ENCODE measurements at regions not wholly inside any gene's neighbourhood (a gene's known extent, or its start where the extent isn't known, plus 50 kb on each side); places are given as distances from the start of the nearest gene placed in this dataset.

GRCh38 chr4:128449251-128449650 lies 161.6 kb upstream of the PGRMC2 start:
- CTCF ChIA-PET: no interaction called here
- no peaks in the 10 kb centered on the region for H3K27me3 ChIP-seq (ENCODE audit: control insufficient read depth, insufficient read depth, low read length)
- H3K4me3 ChIP-seq (ENCODE audit: low read depth in 2 of 2, low read length in 2 of 2): no peak overlapping the region
- intact Hi-C loops (cut with micrococcal nuclease; ENCODE audit: unreplicated experiment) (no loop called here), in situ Hi-C loops (cut with HindIII; ENCODE audit: low pct_unique_long_range_greater_than_20kb, low sequenced_read_pairs) (no loop called here)
- POLR2A ChIA-PET: no interaction called here
- no peaks in the 10 kb centered on the region for H3K4me1 ChIP-seq (ENCODE audit: control insufficient read depth, insufficient read depth, low read length)
- no peak for ATAC-seq
- BruUV-seq (replicated peaks): no TSS peak
- H3K9me3 ChIP-seq (ENCODE audit: control insufficient read depth, insufficient read depth, low read depth, low read length): no peaks in the 10 kb centered on the region; the same call in 1 of the 2 replicates
- no peak for TF ChIP-seq POLR2AphosphoS5 (IDR thresholded peaks at IDR 0.05; ENCODE audit: low read depth, low read length)
- TF ChIP-seq TCF7L2 (IDR thresholded peaks at IDR 0.05; ENCODE audit: low read depth, low read length): no peak
- no peak for TF ChIP-seq SIN3A (IDR thresholded peaks at IDR 0.05; ENCODE audit: borderline replicate concordance, insufficient read depth, low read depth, low read length)
- no peak for TF ChIP-seq CTCF (IDR thresholded peaks at IDR 0.05)
- TF ChIP-seq REST (IDR thresholded peaks at IDR 0.05; ENCODE audit: insufficient read depth in 1 of 2, low read depth in 2 of 2, low read length in 1 of 2): no peak
- H3K27ac ChIP-seq (ENCODE audit: low read length): no peak overlapping the region
- no peak for DNase-seq (ENCODE audit: low read depth, low spot score)
- H3K36me3 ChIP-seq (ENCODE audit: control insufficient read depth, insufficient read depth, low read length): no peaks in the 10 kb centered on the region

GRCh38 chr4:128444544-128445302 lies 157.1 kb upstream of the PGRMC2 start:
- Histone ChIP-seq H3K36me3 (ENCODE audit: control insufficient read depth, insufficient read depth, low read length) (no peaks in the 10 kb centered on the region), H3K4me3 (ENCODE audit: low read depth in 2 of 2, low read length in 2 of 2) (no peak overlapping the region), H3K9me3 (ENCODE audit: control insufficient read depth, insufficient read depth, low read depth, low read length) (no peaks in the 10 kb centered on the region; the same call in 1 of the 2 replicates), H3K27ac (ENCODE audit: low read length) (no peak overlapping the region), H3K27me3 (ENCODE audit: control insufficient read depth, insufficient read depth, low read length) (no peaks in the 10 kb centered on the region), H3K4me1 (ENCODE audit: control insufficient read depth, insufficient read depth, low read length) (no peaks in the 10 kb centered on the region)
- DNase-seq (ENCODE audit: low read depth, low spot score) (no peak), ATAC-seq (no peak)
- TF ChIP-seq TCF7L2 (IDR thresholded peaks at IDR 0.05; ENCODE audit: low read depth, low read length): no peak
- TF ChIP-seq SIN3A (IDR thresholded peaks at IDR 0.05; ENCODE audit: borderline replicate concordance, insufficient read depth, low read depth, low read length): no peak
- ChIA-PET POLR2A (no interaction called here), CTCF (no interaction called here)
- no TSS peak for BruUV-seq (replicated peaks)
- intact Hi-C loops (cut with micrococcal nuclease; ENCODE audit: unreplicated experiment) (no loop called here), in situ Hi-C loops (cut with HindIII; ENCODE audit: low pct_unique_long_range_greater_than_20kb, low sequenced_read_pairs) (no loop called here)

- ATAC-seq: no peak
- no TSS peak for BruUV-seq (replicated peaks)
Measured at GRCh38 chr4:128440923-128441322, 153.3 kb upstream of the PGRMC2 start.

More at GRCh38 chr4:128440923-128441322, 153.3 kb upstream of the PGRMC2 start:
- intact Hi-C loops (cut with micrococcal nuclease; ENCODE audit: unreplicated experiment): no loop called here
- POLR2A ChIA-PET: no interaction called here
- DNase-seq (ENCODE audit: low read depth, low spot score): no peak
- H3K27me3 ChIP-seq (ENCODE audit: control insufficient read depth, insufficient read depth, low read length): no peaks in the 10 kb centered on the region
- H3K9me3 ChIP-seq (ENCODE audit: control insufficient read depth, insufficient read depth, low read depth, low read length): no peaks in the 10 kb centered on the region; the same call in 1 of the 2 replicates
- no peaks in the 10 kb centered on the region for H3K36me3 ChIP-seq (ENCODE audit: control insufficient read depth, insufficient read depth, low read length)
- H3K4me1 ChIP-seq (ENCODE audit: control insufficient read depth, insufficient read depth, low read length): no peaks in the 10 kb centered on the region
- in situ Hi-C loops (cut with HindIII; ENCODE audit: low pct_unique_long_range_greater_than_20kb, low sequenced_read_pairs): no loop called here
- TF ChIP-seq CTCF (IDR thresholded peaks at IDR 0.05) (no peak), POLR2AphosphoS5 (IDR thresholded peaks at IDR 0.05; ENCODE audit: low read depth, low read length) (no peak), REST (IDR thresholded peaks at IDR 0.05; ENCODE audit: insufficient read depth in 1 of 2, low read depth in 2 of 2, low read length in 1 of 2) (no peak), TCF7L2 (IDR thresholded peaks at IDR 0.05; ENCODE audit: low read depth, low read length) (no peak), SIN3A (IDR thresholded peaks at IDR 0.05; ENCODE audit: borderline replicate concordance, insufficient read depth, low read depth, low read length) (no peak)
- no peak overlapping the region for H3K27ac ChIP-seq (ENCODE audit: low read length)
- no peak overlapping the region for H3K4me3 ChIP-seq (ENCODE audit: low read depth in 2 of 2, low read length in 2 of 2)
- CTCF ChIA-PET: no interaction called here
